Fibroblast of lung (primary cell): ENCODE measurements at regions not wholly inside any gene's neighbourhood (a gene's known extent, or its start where the extent isn't known, plus 50 kb on each side); places are given as distances from the start of the nearest gene placed in this dataset.

ENCODE experiments used
- DNase-seq, 2 donors: peaks; one replicate each; pipeline versions ENCODE4 v3.0.0 to v3.0.0-alpha.2; 2010; ENCODE audit warnings: low read depth in 2 of 2
- H2AFZ ChIP-seq: 2 replicates; pipeline ENCODE4 v1.5.1; 2012; ENCODE audit warnings: low read length, control low read depth, inconsistent platforms
- H3K27ac ChIP-seq: 2 replicates; pipeline ENCODE4 v1.5.1; 2011; ENCODE audit warnings: low read length, control low read depth; ENCODE audit not compliant: insufficient read depth
- H3K27me3 ChIP-seq: 2 replicates; pipeline ENCODE4 v1.5.1; 2011; ENCODE audit warnings: mild to moderate bottlenecking, low read length; ENCODE audit not compliant: control insufficient read depth, insufficient read depth
- H3K36me3 ChIP-seq: 2 replicates; pipeline ENCODE4 v1.5.1; 2011; ENCODE audit warnings: low read length; ENCODE audit not compliant: control insufficient read depth, insufficient read depth
- H3K4me1 ChIP-seq: 2 replicates; pipeline ENCODE4 v1.5.1; 2011; ENCODE audit warnings: low read length; ENCODE audit not compliant: control insufficient read depth, insufficient read depth; ENCODE audit errors: extremely low read depth
- H3K4me2 ChIP-seq: 2 replicates; pipeline ENCODE4 v1.5.1; 2011; ENCODE audit warnings: low read length, control low read depth; ENCODE audit not compliant: insufficient read depth; ENCODE audit errors: extremely low read depth
- H3K4me3 ChIP-seq, 4 experiments: fragments of 200-600 bp in 1 of 4; sonication (generic) in 1 of 4; replicated peaks in 1 of 4; 2 replicates each; pipeline ENCODE4 v1.5.1; 2011 to 2016; ENCODE audit warnings: low read length in 4 of 4, low read depth in 3 of 4, mild to moderate bottlenecking in 3 of 4, control low read depth in 2 of 4, inconsistent platforms in 1 of 4, mixed read lengths in 1 of 4; ENCODE audit not compliant: insufficient read depth in 1 of 4; ENCODE audit errors: control extremely low read depth in 1 of 4
- H3K79me2 ChIP-seq: 2 replicates; pipeline ENCODE4 v1.5.1; 2012; ENCODE audit warnings: mild to moderate bottlenecking, low read length, inconsistent platforms; ENCODE audit not compliant: control insufficient read depth, insufficient read depth
- H3K9ac ChIP-seq: 2 replicates; pipeline ENCODE4 v1.5.1; 2011; ENCODE audit warnings: mild to moderate bottlenecking, low read length, control low read depth; ENCODE audit not compliant: insufficient read depth
- H3K9me3 ChIP-seq: 2 replicates; pipeline ENCODE4 v1.5.1; 2012; ENCODE audit warnings: low read depth, low read length; ENCODE audit not compliant: control insufficient read depth, insufficient read depth
- H4K20me1 ChIP-seq: 2 replicates; pipeline ENCODE4 v1.5.1; 2011; ENCODE audit warnings: low read length; ENCODE audit not compliant: control insufficient read depth, insufficient read depth; ENCODE audit errors: extremely low read depth
- EZH2 ChIP-seq: IDR thresholded peaks from 2 replicates; pipeline ENCODE4 v1.5.1; 2012; ENCODE audit warnings: low read length, control low read depth, mild to moderate bottlenecking; ENCODE audit errors: missing control alignments
- TF ChIP-seq, protein P1 (sequence below), 2 donors: IDR thresholded peaks in 1 of 2; conservative IDR thresholded peaks in 1 of 2; 1 replicate in 1 of 2; 2 replicates in 1 of 2; pipeline ENCODE4 v1.5.1; 2011 to 2012; ENCODE audit warnings: low read length in 2 of 2, control low read depth in 1 of 2, inconsistent platforms in 1 of 2, low read depth in 1 of 2, mild to moderate bottlenecking in 1 of 2

DNA sequence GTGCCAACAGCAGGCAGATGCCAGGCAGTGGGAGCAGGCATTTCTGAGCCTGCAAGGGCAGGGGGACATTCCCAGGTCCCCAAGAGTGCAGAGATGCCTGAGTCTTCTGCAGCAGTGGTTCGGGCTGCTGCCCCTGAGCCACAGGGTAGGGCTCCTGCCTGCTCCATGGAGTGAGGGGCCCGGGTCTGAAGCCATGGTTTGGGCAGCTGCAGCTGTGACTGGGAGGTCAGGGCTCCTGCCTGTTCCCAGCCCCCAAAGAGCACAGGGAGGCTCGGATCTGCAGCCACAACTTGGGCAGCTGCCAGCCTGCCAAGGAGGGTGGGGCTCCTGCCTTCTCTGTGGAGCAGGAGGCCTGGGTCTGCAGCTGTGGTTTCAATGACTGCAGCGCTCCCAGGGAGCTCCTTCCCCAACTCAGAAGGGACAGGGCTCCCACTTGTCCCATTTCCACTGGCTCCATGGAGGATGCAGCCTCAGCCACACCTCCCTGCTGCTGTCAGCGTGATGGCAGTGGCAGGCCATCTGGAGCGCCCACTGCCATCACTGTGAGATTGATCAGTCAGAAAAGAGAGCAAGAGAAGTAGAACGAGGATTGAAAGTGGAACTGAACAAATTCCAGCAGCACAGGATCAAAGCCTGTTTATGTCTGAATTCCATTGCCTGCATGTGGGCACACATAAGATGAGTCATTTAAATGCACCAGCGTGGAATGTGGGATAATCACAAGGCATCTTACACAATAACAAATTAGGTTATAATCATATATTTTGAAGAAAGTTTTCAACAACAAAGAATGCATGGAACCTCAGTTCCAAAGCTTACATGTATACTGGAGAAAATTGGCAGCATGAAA lies 93.1 kb upstream of the CXorf51A start:
- H3K4me1 ChIP-seq = no peaks in the 10 kb centered on the region
- no peak overlapping the region for H3K4me3 ChIP-seq
- H3K36me3 ChIP-seq = no peaks in the 10 kb centered on the region
- peak in 1 of 2 donors; percentile 0 for DNase-seq
- H4K20me1 ChIP-seq = no peaks in the 10 kb centered on the region
- H3K27me3 ChIP-seq = no peaks in the 10 kb centered on the region
- H3K27ac ChIP-seq = no peak overlapping the region
- TF ChIP-seq EZH2 = no peak
- TF ChIP-seq, protein P1, sequence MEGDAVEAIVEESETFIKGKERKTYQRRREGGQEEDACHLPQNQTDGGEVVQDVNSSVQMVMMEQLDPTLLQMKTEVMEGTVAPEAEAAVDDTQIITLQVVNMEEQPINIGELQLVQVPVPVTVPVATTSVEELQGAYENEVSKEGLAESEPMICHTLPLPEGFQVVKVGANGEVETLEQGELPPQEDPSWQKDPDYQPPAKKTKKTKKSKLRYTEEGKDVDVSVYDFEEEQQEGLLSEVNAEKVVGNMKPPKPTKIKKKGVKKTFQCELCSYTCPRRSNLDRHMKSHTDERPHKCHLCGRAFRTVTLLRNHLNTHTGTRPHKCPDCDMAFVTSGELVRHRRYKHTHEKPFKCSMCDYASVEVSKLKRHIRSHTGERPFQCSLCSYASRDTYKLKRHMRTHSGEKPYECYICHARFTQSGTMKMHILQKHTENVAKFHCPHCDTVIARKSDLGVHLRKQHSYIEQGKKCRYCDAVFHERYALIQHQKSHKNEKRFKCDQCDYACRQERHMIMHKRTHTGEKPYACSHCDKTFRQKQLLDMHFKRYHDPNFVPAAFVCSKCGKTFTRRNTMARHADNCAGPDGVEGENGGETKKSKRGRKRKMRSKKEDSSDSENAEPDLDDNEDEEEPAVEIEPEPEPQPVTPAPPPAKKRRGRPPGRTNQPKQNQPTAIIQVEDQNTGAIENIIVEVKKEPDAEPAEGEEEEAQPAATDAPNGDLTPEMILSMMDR (conservative IDR thresholded peaks at IDR 0.05 in 1 of 2, IDR thresholded peaks at IDR 0.05 in 1 of 2; ENCODE audit: low read depth in 1 of 2, low read length in 2 of 2) = no peak
- no peak overlapping the region for H3K4me2 ChIP-seq
- no peak overlapping the region for H2AFZ ChIP-seq
- no peaks in the 10 kb centered on the region for H3K79me2 ChIP-seq
- H3K9ac ChIP-seq = no peak overlapping the region
- H3K9me3 ChIP-seq = no peaks in the 10 kb centered on the region

DNA sequence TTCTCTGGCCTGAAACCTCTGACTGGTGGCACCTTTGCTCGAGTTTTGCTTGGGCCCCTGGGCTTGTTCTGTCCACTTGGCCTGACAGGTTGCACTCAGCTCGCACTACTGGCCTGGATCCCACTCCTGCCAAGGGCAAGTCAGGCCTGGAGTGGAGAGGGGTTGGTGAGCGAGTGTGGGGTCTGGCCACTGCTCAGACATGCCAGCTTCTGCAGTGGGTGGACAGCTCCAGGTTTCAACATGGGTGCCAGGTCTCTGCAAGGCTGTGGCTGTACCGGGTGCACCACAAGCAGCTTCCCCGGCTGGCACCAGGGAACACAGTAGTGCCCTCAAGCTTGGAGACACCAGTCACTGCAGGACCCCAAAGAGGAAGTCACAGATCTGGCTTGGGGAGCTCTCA lies 91.6 kb upstream of the CXorf51A start:
- no peak overlapping the region for H3K4me3 ChIP-seq
- H4K20me1 ChIP-seq = no peaks in the 10 kb centered on the region
- no peak for TF ChIP-seq EZH2
- TF ChIP-seq, protein P1 (conservative IDR thresholded peaks at IDR 0.05 in 1 of 2, IDR thresholded peaks at IDR 0.05 in 1 of 2; ENCODE audit: low read depth in 1 of 2, low read length in 2 of 2) = no peak
- H3K4me2 ChIP-seq = no peak overlapping the region
- H3K4me1 ChIP-seq = no peaks in the 10 kb centered on the region
- H3K27ac ChIP-seq = no peak overlapping the region
- no peak for DNase-seq
- no peaks in the 10 kb centered on the region for H3K36me3 ChIP-seq
- no peaks in the 10 kb centered on the region for H3K79me2 ChIP-seq
- H3K9me3 ChIP-seq = no peaks in the 10 kb centered on the region
- H2AFZ ChIP-seq = no peak overlapping the region
- H3K9ac ChIP-seq = no peak overlapping the region
- no peaks in the 10 kb centered on the region for H3K27me3 ChIP-seq

DNA sequence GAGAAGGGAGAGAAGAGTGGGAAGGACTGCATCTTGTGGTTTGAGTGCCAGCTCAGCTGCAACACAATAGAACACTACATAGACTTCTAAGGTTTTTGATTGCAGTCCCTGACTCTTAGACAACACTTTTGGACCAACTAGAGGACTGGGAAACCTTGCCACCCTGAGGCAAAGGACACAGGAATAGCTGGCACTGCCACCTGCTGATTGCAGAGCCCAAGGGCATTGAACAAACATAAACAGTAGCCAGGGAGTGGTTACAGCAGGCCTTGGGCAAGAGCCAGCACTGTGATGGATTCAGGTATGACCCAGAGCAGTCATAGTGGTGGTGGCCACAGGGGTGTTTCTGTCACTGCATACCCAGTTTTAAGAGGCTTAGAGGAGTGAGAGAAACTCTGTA lies 72.5 kb upstream of the CXorf51A start:
- TF ChIP-seq, protein P1 (conservative IDR thresholded peaks at IDR 0.05 in 1 of 2, IDR thresholded peaks at IDR 0.05 in 1 of 2; ENCODE audit: low read depth in 1 of 2, low read length in 2 of 2) = no peak
- no peak for TF ChIP-seq EZH2
- Histone ChIP-seq H3K36me3 (no peaks in the 10 kb centered on the region), H3K4me2 (no peak overlapping the region), H3K4me1 (no peaks in the 10 kb centered on the region), H3K4me3 (no peak overlapping the region), H4K20me1 (no peaks in the 10 kb centered on the region), H3K9ac (no peak overlapping the region), H3K27me3 (no peaks in the 10 kb centered on the region), H3K79me2 (no peaks in the 10 kb centered on the region), H3K9me3 (no peaks in the 10 kb centered on the region), H3K27ac (no peak overlapping the region), H2AFZ (no peak overlapping the region)
- DNase-seq = no peak
